GM21717 (cell line): ENCODE measurements at regions not wholly inside any gene's neighbourhood (a gene's known extent, or its start where the extent isn't known, plus 50 kb on each side); places are given as distances from the start of the nearest gene placed in this dataset.
"Not testable (repeated sequence)": the region's sequence is repeated elsewhere in the genome, so short reads cannot be mapped to it uniquely, and the experiment has no call there.

Experiments
- ATAC-seq: cut with Tn5 transposase; IDR thresholded peaks from one replicate; pipeline ENCODE4 v1.9.1; 2021; ENCODE audit warnings: mild to moderate bottlenecking, moderate library complexity; ENCODE audit not compliant: unreplicated experiment

DNA sequence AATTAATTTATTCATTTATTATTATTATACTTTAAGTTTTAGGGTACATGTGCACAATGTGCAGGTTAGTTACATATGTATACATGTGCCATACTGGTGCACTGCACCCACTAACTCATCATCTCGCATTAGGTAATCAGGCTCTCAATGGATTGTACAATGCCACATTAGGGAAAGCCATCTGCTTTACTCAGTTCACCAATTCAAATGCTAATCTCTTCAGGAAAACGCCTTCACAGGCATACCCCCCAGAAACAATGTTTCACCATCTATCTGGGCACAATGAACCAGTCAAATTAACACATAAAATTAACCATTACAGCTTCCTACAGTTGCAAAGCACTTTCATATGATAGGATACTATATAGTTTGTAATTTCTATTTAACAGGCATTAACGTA, 84.8 kb upstream of the DNAJC10 start:
- ATAC-seq: no peak

DNA sequence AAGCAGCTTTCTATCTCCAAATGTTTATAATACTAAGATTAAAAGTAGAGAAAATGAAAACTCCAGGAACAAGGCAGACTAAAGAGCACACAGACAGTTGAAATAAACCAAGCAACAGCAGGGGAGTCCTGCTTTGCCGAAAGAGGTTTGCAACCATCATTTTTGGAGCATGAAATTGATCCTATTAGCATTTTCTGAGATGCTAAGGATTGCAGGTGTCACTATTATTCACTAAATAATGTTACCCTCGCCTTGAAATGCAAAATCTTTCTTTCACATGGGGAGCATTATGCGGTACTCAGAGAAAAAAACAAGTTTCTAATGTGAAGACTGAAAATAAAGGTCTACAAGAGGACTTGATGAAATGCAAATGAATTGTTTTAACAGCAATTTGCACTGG, 81.7 kb upstream of the DNAJC10 start:
- no peak for ATAC-seq

DNA sequence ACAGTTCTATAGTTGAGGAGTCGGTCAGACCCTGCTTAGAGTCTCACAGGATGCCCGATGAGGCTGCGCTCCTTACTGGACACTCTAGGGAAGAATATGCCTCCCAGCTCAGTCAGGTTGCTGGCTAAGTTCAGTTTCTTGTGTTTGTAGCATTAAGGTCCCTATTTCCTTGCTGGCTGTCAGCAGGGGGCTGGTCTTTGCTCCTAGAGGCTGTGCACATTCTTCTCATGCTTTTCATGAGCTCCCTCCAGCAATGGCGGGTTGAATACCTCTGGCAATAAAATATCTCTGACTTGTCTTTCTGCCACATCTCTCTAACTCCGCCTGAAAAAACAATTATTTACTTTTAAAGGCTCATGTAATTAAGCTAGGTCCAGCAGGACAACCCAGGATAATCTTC, 79.4 kb upstream of the DNAJC10 start:
- no peak for ATAC-seq

DNA sequence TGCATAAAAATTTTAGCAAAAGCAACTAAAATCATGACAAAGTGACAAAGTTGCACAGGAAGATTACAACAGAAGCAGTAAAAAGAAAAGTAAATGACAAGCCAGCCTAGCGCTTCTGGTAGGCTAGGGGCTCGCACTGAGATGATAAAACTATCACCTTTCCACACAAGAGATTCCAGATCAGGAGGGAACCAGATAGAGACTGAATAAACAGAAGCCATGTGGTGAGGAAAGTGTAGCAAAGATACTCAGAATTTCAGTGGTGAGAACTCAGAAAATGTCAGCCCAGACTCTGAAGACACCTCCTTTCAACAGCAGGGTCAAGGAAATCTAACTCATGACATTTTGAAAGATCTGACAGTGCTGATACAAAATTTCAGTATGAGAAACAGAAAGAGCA, 77.4 kb upstream of the DNAJC10 start:
- no peak for ATAC-seq

GRCh38 chr2:182639971-182640370, 76.1 kb upstream of the DNAJC10 start:
- ATAC-seq: no peak

DNA sequence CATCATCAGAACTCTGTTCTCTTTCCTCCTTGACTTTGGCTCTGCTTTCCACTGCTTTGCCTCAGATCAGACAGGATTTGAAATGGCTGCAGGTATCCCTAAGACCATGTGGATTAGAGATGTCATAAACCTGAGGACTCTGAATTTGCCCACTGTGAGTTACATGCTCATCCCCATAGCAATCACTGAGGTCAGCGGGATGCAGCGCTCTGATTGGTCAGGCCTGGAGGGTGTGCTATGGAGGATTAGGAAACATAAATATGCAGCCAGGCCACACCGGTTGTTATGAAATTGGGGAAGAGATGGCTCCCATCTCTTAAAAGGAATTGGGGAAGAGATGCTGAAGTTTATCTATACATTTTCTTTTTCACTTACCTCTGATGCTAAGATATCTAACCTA, 73.7 kb upstream of the DNAJC10 start:
- peak; percentile 100 for ATAC-seq

DNA sequence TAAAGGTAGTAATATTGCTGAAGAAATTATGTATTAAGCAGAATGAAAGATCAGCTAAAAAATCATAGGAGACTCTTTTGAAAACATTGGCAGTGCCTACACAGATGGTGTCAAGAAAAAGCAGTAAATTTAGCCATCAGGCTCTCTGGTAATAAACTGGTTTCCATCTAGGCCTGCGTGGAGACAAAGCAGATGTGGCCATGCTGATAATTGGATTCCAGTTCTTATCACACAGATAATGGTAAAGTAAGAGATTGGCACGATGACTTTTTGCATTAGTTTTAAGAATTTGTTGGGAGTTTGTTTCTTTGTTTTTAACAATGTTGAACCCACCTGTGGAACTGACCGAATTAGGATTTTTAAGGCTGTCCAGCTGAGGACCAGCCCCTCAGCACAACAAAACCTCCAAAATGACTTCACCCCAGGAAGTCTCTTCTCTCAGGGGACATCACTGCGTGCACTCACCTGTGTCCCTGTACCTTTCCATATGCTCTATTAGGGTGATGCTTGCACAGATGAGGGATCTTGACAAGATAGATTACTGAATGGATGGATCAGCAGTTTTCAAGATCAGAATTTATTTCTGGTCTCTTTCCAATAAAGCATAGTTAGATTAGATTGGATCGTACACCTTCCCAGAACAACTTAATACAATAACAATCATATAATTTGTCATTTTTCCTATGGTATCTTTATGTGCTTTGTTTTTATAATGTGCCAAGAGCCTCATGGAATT, 69.1 kb upstream of the DNAJC10 start:
- ATAC-seq: no peak

DNA sequence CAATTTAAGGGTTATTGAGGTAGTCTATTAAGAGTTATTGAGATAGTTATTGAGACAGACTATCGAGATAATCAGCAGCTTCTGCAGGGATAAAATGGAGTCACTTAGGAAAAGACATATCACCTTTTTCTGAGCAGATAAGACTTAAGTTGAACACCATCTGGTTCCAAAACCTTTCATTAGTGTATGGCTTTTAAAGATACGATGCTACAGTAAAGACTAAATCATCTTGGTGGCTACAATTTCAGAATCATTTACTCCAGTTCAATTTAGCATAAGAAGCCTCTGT, 68.6 kb upstream of the DNAJC10 start:
- ATAC-seq: no peak

- ATAC-seq: peak; percentile 50
Observed at GRCh38 chr2:182649316-182649715, 66.7 kb upstream of the DNAJC10 start.

DNA sequence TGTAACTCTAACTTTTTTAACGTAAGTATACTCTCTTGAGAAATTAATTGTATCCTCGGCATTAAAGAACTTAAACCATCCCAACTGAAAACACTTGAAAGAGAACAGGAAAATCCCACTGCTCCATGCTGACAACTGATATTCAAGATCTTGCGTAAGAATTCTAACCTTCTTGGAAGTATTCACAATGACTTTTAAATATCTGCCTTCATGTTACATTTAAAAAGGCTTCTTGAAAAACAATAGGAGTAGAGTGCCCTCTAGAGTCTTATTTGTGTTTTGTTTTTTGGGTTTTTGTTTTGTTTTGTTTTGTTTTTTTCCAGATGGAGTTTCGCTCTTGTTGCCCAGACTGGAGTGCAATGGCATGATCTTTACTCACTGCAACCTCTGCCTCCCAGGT, 65.4 kb upstream of the DNAJC10 start:
- ATAC-seq: no peak

DNA sequence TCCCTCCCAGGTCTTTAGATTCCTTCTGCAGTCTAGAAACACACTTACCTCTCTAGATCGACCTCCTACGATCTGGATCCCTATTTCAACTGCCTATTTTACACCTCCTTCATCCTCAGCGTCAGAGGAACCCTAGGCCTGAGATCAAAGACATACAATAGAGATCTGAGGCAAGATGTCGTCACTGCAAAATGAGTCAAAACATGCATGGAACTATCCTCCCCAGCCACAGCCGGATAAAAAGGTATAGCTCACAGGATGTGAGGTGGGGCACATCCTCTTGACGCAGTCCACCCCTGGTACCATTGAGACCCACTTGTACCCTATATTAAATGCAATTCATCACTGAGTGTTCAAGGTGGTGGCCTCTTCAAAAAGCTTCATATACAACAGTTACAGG, 63.7 kb upstream of the DNAJC10 start:
- no peak for ATAC-seq

DNA sequence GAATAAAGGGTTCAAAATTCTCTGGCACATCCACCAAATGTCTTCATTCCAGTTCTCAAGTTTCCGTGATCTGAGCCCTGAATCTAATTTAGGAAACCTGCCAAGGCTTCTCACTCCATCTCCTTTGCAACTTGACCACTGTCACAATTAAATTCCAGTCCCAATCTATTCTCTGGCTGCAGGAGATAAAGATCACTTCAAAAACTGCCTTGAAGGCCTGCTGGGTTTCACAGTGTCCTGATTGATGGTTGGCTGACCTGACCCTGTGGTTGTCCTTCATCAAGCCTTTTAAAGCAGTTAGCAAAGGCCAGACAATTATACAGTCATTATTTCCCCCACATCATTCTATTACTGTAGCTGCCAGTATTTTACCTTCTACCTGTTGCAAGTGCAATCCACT, 60.3 kb upstream of the DNAJC10 start:
- ATAC-seq: no peak

DNA sequence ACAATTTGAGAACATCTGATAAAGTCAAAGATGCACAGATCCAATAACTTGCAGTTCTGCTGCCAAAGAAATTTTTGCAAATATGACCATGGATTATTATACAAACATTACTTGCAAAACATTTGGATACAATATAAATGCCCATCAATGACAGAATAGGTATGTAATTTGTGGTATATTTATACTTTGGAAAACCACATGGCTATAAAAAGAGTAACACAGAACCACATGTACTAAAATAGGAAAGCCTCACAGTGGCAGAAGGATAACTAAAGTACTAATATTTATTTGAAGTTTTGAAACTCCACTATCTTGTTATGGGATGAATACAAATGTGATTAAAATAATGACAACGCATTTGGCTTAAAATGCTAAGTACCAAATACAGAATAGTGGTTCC, 51.8 kb upstream of the DNAJC10 start:
- no peak for ATAC-seq

- not testable (repeated sequence) for ATAC-seq
Observed at GRCh38 chr2:182665500-182665899, 50.6 kb upstream of the DNAJC10 start.
